Transverse colon (tissue), 4 donors: ENCODE measurements at regions not wholly inside any gene's neighbourhood (a gene's known extent, or its start where the extent isn't known, plus 50 kb on each side); places are given as distances from the start of the nearest gene placed in this dataset.

ENCODE experiments used
- DNase-seq: peaks from one replicate; pipeline ENCODE4 v3.0.0-alpha.2; 2019
- H3K27ac ChIP-seq, 4 donors: fragments of 200-600 bp; sonication (generic); 2 replicates each; pipeline ENCODE4 v1.5.1; 2016 to 2018; ENCODE audit warnings: inconsistent platforms in 4 of 4
- H3K27me3 ChIP-seq: fragments of 200-600 bp; sonication (generic); 2 replicates; pipeline ENCODE4 v1.5.1; 2017; ENCODE audit warnings: inconsistent platforms
- H3K36me3 ChIP-seq, 4 donors: fragments of 200-600 bp; sonication (generic); 2 replicates each; pipeline ENCODE4 v1.5.1; 2017 to 2019; ENCODE audit warnings: inconsistent platforms in 4 of 4
- H3K4me1 ChIP-seq, 4 donors: fragments of 200-600 bp; sonication (generic); 2 replicates each; pipeline ENCODE4 v1.5.1; 2017 to 2020; ENCODE audit warnings: inconsistent platforms in 4 of 4
- H3K4me3 ChIP-seq, 4 donors: fragments of 200-600 bp; sonication (generic); 1 replicate in 1 of 4; 2 replicates in 3 of 4; pipeline versions ENCODE4 v1.5.1 to v1.6.1; 2017 to 2019; ENCODE audit warnings: inconsistent platforms in 4 of 4
- H3K9me3 ChIP-seq, 2 donors: fragments of 200-600 bp; sonication (generic); 2 replicates each; pipeline ENCODE4 v1.5.1; 2017 to 2019; ENCODE audit warnings: inconsistent platforms in 2 of 2
- CTCF ChIP-seq, 5 experiments: fragments of 200-600 bp in 3 of 5; fragments of 450-650 bp in 2 of 5; sonication (generic) in 3 of 5; IDR thresholded peaks; 1 replicate in 2 of 5; 2 replicates in 3 of 5; pipeline ENCODE4 v1.5.1; 2016 to 2017; ENCODE audit warnings: antibody characterized with exemption in 5 of 5, inconsistent platforms in 3 of 5, mild to moderate bottlenecking in 2 of 5, moderate library complexity in 1 of 5
- EP300 ChIP-seq: sonication (generic); formaldehyde crosslinking; IDR thresholded peaks from one replicate; pipeline ENCODE4 v1.6.1; 2017; ENCODE audit warnings: antibody characterized with exemption, low read depth
- POLR2A ChIP-seq: fragments of 450-650 bp; IDR thresholded peaks from one replicate; pipeline ENCODE4 v1.6.1; 2016; ENCODE audit warnings: antibody characterized with exemption, mild to moderate bottlenecking, moderate library complexity
- POLR2AphosphoS5 ChIP-seq, 3 donors: sonication (generic); formaldehyde crosslinking; IDR thresholded peaks; one replicate each; pipeline ENCODE4 v1.6.1; 2016; ENCODE audit warnings: antibody characterized with exemption in 3 of 3
- WGBS, 2 donors: methylation state at CpG; one replicate each; pipeline ENCODE4 v1.1.5; 2018; ENCODE audit warnings: low coverage in 1 of 2; 5-methylcytosine and 5-hydroxymethylcytosine counted together
- in situ Hi-C, 4 donors: fragments of 200-750 bp; cut with MboI; loops; one replicate each; pipeline versions ENCODE4 v1.15.0 to v1.15.1; 2017; ENCODE audit warnings: low sequenced_read_pairs in 3 of 4, low pct_ligation_motif_present in 1 of 4, low pct_unique_long_range_greater_than_20kb in 1 of 4
- intact Hi-C: fragments of 100-400 bp; cut with DNase I; formaldehyde crosslinking; loops from one replicate; pipeline ENCODE4 v1.15.1; 2023; ENCODE audit warnings: low total_unique reads

GRCh38 chr4:121517241-121517640 is 136.4 kb upstream of the QRFPR start:
- intact Hi-C loops: no loop called here
- no peaks in the 10 kb centered on the region for H3K4me1 ChIP-seq
- DNase-seq: no peak
- in situ Hi-C loops: no loop called here
- no peaks in the 10 kb centered on the region for H3K27me3 ChIP-seq
- H3K36me3 ChIP-seq: no peaks in the 10 kb centered on the region
- H3K27ac ChIP-seq: no peak overlapping the region
- TF ChIP-seq CTCF (IDR thresholded peaks at IDR 0.05) (no peak), POLR2A (no peak), EP300 (no peak), POLR2AphosphoS5 (IDR thresholded peaks at IDR 0.05) (no peak)
- H3K4me3 ChIP-seq: no peak overlapping the region
- WGBS, 2 donors: 66 to 88% methylated on average over 2 of the region's 2 CpGs
- H3K9me3 ChIP-seq: no peaks in the 10 kb centered on the region

GRCh38 chr4:121514443-121514842 is 133.6 kb upstream of the QRFPR start:
- Histone ChIP-seq H3K4me1 (no peaks in the 10 kb centered on the region), H3K27me3 (no peaks in the 10 kb centered on the region), H3K36me3 (no peaks in the 10 kb centered on the region), H3K27ac (no peak overlapping the region), H3K9me3 (no peaks in the 10 kb centered on the region), H3K4me3 (no peak overlapping the region)
- TF ChIP-seq POLR2A: no peak
- no peak for TF ChIP-seq POLR2AphosphoS5 (IDR thresholded peaks at IDR 0.05)
- no peak for TF ChIP-seq CTCF (IDR thresholded peaks at IDR 0.05)
- no peak for TF ChIP-seq EP300
- intact Hi-C loops (no loop called here), in situ Hi-C loops (no loop called here)
- no peak for DNase-seq
- WGBS, 2 donors: 61 to 74% methylated on average over 3 to 10 of the region's 10 CpGs

GRCh38 chr4:121510341-121510874 is 129.6 kb upstream of the QRFPR start:
- WGBS, 2 donors: 70 to 100% methylated on average over 1 to 2 of the region's 2 CpGs
- TF ChIP-seq POLR2AphosphoS5 (IDR thresholded peaks at IDR 0.05): no peak
- TF ChIP-seq POLR2A: no peak
- TF ChIP-seq CTCF (IDR thresholded peaks at IDR 0.05): no peak
- no peak for TF ChIP-seq EP300
- intact Hi-C loops (no loop called here), in situ Hi-C loops (no loop called here)
- H3K27me3 ChIP-seq: no peaks in the 10 kb centered on the region
- H3K27ac ChIP-seq: no peak overlapping the region
- no peak overlapping the region for H3K4me3 ChIP-seq
- no peaks in the 10 kb centered on the region for H3K36me3 ChIP-seq
- no peaks in the 10 kb centered on the region for H3K9me3 ChIP-seq
- DNase-seq: no peak
- no peaks in the 10 kb centered on the region for H3K4me1 ChIP-seq

GRCh38 chr4:121485190-121485804 is 104.5 kb upstream of the QRFPR start:
- Histone ChIP-seq H3K4me1 (no peaks in the 10 kb centered on the region), H3K27me3 (no peaks in the 10 kb centered on the region), H3K27ac (no peak overlapping the region), H3K9me3 (no peaks in the 10 kb centered on the region), H3K4me3 (no peak overlapping the region), H3K36me3 (no peaks in the 10 kb centered on the region)
- TF ChIP-seq EP300 (no peak), POLR2AphosphoS5 (IDR thresholded peaks at IDR 0.05) (no peak), CTCF (IDR thresholded peaks at IDR 0.05) (no peak), POLR2A (no peak)
- in situ Hi-C loops: loop anchor here in 3 of 4 donors (25.0 kb wide), 1 partner anchor 252 kb away; no protein-coding TSS in a partner anchor
- WGBS, 2 donors: 90% methylated on average over 4 of the region's 4 CpGs; no CpG with 5 or more reads in 1 of the 2 donors
- intact Hi-C loops: no loop called here
- DNase-seq: no peak
